Mesodermal cell (in vitro differentiated cells): ENCODE measurements at regions not wholly inside any gene's neighbourhood (a gene's known extent, or its start where the extent isn't known, plus 50 kb on each side); places are given as distances from the start of the nearest gene placed in this dataset.

ENCODE experiments used
- H3K27ac ChIP-seq: 2 replicates; pipeline ENCODE4 v1.7.0; 2013; ENCODE audit warnings: mild to moderate bottlenecking, low read depth, low read length, moderate library complexity; ENCODE audit not compliant: severe bottlenecking
- H3K36me3 ChIP-seq: 2 replicates; pipeline ENCODE4 v1.7.1; 2013; ENCODE audit warnings: mild to moderate bottlenecking, low read length, moderate library complexity; ENCODE audit not compliant: control insufficient read depth, insufficient read depth
- H3K4me1 ChIP-seq: one replicate; pipeline ENCODE4 v1.7.1; 2013; ENCODE audit warnings: mild to moderate bottlenecking, low read length; ENCODE audit not compliant: insufficient read depth, control insufficient read depth, poor library complexity, severe bottlenecking
- H3K4me3 ChIP-seq: 2 replicates; pipeline ENCODE4 v1.7.0; 2013; ENCODE audit warnings: low read length, control low read depth, mild to moderate bottlenecking; ENCODE audit not compliant: insufficient read depth, poor library complexity, severe bottlenecking; ENCODE audit errors: extremely low read depth
- H3K9me3 ChIP-seq: 2 replicates; pipeline ENCODE4 v1.7.1; 2013; ENCODE audit warnings: mild to moderate bottlenecking, low read length, moderate library complexity; ENCODE audit not compliant: control insufficient read depth
- WGBS, 2 experiments: methylation state at CpG; one replicate each; pipeline ENCODE4 v1.1.5; 2013; ENCODE audit warnings: missing lambda C conversion rate in 2 of 2; ENCODE audit not compliant: insufficient coverage in 2 of 2; 5-methylcytosine and 5-hydroxymethylcytosine counted together

GRCh38 chr6:130740308-130740707 is 86.9 kb upstream of the SMLR1 start:
- peaks cover 4% of the 10 kb centered on the region for H3K4me1 ChIP-seq
- H3K36me3 ChIP-seq: no peaks in the 10 kb centered on the region
- H3K27ac ChIP-seq: no peak overlapping the region
- no peaks in the 10 kb centered on the region for H3K9me3 ChIP-seq
- H3K4me3 ChIP-seq: no peak overlapping the region

- no peaks in the 10 kb centered on the region for H3K36me3 ChIP-seq
- 87 to 92% methylated on average over 5 to 6 of the region's 7 CpGs for WGBS, 2 experiments
These were observed 85.0 kb upstream of the SMLR1 start for GRCh38 chr6:130742131-130742681.

GRCh38 chr6:130743175-130743574 is 84.0 kb upstream of the SMLR1 start:
- no peak overlapping the region for H3K4me3 ChIP-seq
- H3K9me3 ChIP-seq: no peaks in the 10 kb centered on the region
- H3K4me1 ChIP-seq: peaks cover 4% of the 10 kb centered on the region
- H3K36me3 ChIP-seq: no peaks in the 10 kb centered on the region
- WGBS, 2 experiments: 0 to 17% methylated on average over 1 of the region's 2 CpGs
- H3K27ac ChIP-seq: no peak overlapping the region

More at GRCh38 chr6:130742131-130742681, 85.0 kb upstream of the SMLR1 start:
- H3K9me3 ChIP-seq: no peaks in the 10 kb centered on the region
- no peak overlapping the region for H3K4me3 ChIP-seq
- H3K4me1 ChIP-seq: peaks cover 4% of the 10 kb centered on the region
- H3K27ac ChIP-seq: no peak overlapping the region

GRCh38 chr6:130744576-130745366 is 82.4 kb upstream of the SMLR1 start:
- WGBS, 2 experiments: 67% methylated on average over 1 of the region's 2 CpGs; no CpG with 5 or more reads in 1 of the 2 experiments
- Histone ChIP-seq H3K27ac (no peak overlapping the region), H3K4me1 (peaks cover 4% of the 10 kb centered on the region), H3K36me3 (no peaks in the 10 kb centered on the region), H3K9me3 (peaks cover 9% of the 10 kb centered on the region), H3K4me3 (no peak overlapping the region)

- no CpG with 5 or more reads among the region's 1 CpG for WGBS, 2 experiments
- Histone ChIP-seq H3K9me3 (peaks cover 13% of the 10 kb centered on the region), H3K36me3 (no peaks in the 10 kb centered on the region), H3K4me3 (no peak overlapping the region), H3K27ac (no peak overlapping the region), H3K4me1 (peaks cover 2% of the 10 kb centered on the region)
These were observed 79.2 kb upstream of the SMLR1 start for GRCh38 chr6:130748041-130748440.

- no peaks in the 10 kb centered on the region for H3K4me1 ChIP-seq
- WGBS, 2 experiments: 65 to 81% methylated on average over 2 to 3 of the region's 3 CpGs
- no peaks in the 10 kb centered on the region for H3K36me3 ChIP-seq
- peaks cover 13% of the 10 kb centered on the region for H3K9me3 ChIP-seq
- no peak overlapping the region for H3K27ac ChIP-seq
- no peak overlapping the region for H3K4me3 ChIP-seq
These were observed 77.8 kb upstream of the SMLR1 start for GRCh38 chr6:130749402-130749801.

DNA sequence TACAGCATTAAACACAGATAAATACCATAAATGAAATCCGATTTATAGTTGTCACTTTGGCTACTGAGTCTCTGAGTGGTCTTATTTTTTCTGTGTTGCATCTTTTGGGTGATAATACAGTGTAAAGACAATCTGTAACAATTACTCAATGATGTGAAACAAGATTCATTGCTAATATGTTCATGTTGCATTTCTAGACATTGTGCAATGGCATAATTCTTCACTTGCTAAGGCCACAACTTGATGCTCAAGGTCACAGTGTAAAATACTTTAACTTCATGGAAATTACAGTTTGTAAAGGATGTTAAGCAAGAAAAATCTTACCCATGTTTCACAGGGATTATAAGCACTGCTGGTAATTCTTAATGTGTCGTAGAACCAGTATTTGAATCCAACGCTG is 74.9 kb upstream of the SMLR1 start:
- 92 to 100% methylated on average over 1 to 2 of the region's 3 CpGs for WGBS, 2 experiments
- H3K4me1 ChIP-seq: no peaks in the 10 kb centered on the region
- no peak overlapping the region for H3K27ac ChIP-seq
- H3K36me3 ChIP-seq: no peaks in the 10 kb centered on the region
- H3K4me3 ChIP-seq: no peak overlapping the region
- peaks cover 13% of the 10 kb centered on the region for H3K9me3 ChIP-seq

DNA sequence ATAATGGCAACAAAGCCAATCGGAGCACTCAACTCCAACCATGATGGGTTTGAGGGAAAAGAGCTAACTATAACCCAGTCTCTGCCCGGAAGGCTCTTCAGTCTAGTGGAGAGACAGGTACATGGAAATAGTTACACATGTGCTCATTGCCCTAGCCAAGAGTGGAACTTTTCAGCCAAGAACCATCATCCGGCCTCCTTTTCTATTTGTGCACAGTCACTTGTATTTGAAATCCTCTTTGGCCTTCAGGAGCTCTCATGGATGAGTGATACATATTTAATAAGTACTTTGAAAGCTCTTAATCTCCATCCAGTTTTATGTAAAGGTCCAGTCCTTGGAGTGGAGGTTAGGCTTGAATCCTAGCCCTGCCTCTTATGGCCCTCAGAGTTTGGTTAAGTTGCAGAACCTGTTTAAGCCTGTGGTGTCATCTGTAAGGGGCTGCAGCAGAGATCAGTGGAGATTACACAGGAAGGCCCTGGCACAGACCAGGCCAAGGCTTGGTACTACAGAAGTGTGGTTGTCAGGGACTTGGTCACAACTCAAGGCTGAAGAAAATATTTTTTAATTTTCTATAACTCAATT is 72.3 kb upstream of the SMLR1 start:
- no peaks in the 10 kb centered on the region for H3K36me3 ChIP-seq

DNA sequence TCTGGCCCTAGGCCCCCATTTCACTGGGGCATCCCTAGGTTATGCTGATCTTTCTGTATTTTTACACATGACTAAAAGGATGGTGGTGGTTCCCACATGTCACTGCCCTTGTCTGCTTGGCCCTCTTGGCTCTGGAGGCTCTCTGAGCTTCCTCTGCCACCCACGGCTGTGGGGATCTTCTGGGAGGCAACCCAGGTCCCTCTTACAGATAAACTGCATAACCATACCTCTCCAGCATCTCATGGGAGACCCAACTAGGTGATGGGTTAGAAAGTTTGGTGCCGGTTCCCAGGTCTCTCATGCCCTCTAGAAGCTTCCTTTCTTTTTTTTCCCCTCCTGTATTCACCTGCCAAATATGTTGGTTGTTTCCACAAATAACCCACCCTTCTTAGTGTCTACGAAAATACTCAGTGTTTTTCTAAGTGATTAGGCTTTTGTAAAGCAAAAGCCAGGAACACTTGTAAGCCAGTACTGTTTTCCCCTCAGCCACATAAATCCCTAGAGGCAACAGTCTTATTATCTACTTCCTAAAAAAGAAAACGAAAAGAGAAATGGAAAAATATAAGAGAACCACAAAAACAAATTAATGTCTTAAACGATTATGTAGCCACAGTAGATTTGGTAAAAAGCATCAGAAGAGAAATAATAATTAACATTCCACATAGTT is 71.7 kb upstream of the SMLR1 start:
- H3K9me3 ChIP-seq: no peaks in the 10 kb centered on the region
- 43 to 50% methylated on average over 1 of the region's 5 CpGs for WGBS, 2 experiments
- H3K36me3 ChIP-seq: no peaks in the 10 kb centered on the region
- no peaks in the 10 kb centered on the region for H3K4me1 ChIP-seq
- H3K4me3 ChIP-seq: no peak overlapping the region
- no peak overlapping the region for H3K27ac ChIP-seq

More for the DNA sequence above, 72.3 kb upstream of the SMLR1 start:
- no peak overlapping the region for H3K27ac ChIP-seq
- no peak overlapping the region for H3K4me3 ChIP-seq
- no peaks in the 10 kb centered on the region for H3K4me1 ChIP-seq
- H3K9me3 ChIP-seq: peaks cover 3% of the 10 kb centered on the region
- WGBS, 2 experiments: 100% methylated on average over 1 to 2 of the region's 3 CpGs

DNA sequence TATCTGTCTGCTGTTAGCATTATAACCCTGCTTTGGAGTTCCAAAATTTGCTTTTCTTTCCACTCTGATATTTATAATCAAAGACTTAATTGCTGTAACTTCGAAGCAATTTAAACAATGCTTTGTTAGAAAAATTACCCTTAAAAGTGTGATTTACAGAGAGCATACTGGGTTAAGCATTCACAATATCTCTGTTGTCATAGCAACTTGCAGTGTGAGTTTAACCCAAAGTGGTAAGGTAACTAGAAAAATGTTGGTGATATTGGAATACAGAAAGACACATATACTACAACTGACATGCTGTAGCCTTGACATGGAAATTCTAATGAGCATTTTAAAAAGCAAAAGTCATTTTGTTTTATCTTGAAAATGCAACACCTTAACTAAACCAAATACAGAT is 70.4 kb upstream of the SMLR1 start:
- H3K4me1 ChIP-seq: no peaks in the 10 kb centered on the region
- no peaks in the 10 kb centered on the region for H3K9me3 ChIP-seq
- WGBS, 2 experiments: no CpG with 5 or more reads among the region's 1 CpG
- H3K4me3 ChIP-seq: no peak overlapping the region
- no peak overlapping the region for H3K27ac ChIP-seq
- H3K36me3 ChIP-seq: no peaks in the 10 kb centered on the region
